C1 segment of cervical spinal cord (tissue), 14 donors: ENCODE measurements at regions not wholly inside any gene's neighbourhood (a gene's known extent, or its start where the extent isn't known, plus 50 kb on each side); places are given as distances from the start of the nearest gene placed in this dataset.
"Not testable (repeated sequence)": the region's sequence is repeated elsewhere in the genome, so short reads cannot be mapped to it uniquely, and the experiment has no call there.

ENCODE experiments used
- DNase-seq, 14 donors: peaks; one replicate each; lab custom pipeline; 2025; lab: John Stamatoyannopoulos, UW

- no peak for DNase-seq
Measured at GRCh38 chr19:13652810-13653590, 111.3 kb upstream of the MRI1 start.

- DNase-seq, result no peak
Measured at GRCh38 chr19:13646758-13647157, 117.6 kb upstream of the MRI1 start.

DNA sequence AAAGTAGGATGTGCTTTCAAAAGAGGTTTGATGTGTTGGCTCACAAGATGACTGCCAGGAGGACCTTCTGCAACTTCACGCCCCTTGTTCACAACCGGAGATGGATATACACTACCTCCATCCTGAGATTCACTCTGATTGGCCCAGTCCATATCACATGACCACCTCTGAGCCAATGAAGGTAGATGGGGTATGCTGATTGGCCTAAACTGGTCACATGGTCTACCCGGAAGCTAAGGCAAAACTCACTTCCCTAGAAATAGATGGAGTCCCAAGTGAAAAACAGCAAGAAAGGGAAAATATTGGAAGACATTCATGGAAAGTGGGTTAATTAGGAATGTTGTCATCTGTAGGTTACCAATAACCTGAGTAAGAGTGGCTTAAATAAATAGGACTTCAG lies 119.7 kb upstream of the MRI1 start:
- no peak for DNase-seq

- no peak for DNase-seq
Measured at GRCh38 chr19:13640611-13641010, 123.7 kb upstream of the MRI1 start.

DNA sequence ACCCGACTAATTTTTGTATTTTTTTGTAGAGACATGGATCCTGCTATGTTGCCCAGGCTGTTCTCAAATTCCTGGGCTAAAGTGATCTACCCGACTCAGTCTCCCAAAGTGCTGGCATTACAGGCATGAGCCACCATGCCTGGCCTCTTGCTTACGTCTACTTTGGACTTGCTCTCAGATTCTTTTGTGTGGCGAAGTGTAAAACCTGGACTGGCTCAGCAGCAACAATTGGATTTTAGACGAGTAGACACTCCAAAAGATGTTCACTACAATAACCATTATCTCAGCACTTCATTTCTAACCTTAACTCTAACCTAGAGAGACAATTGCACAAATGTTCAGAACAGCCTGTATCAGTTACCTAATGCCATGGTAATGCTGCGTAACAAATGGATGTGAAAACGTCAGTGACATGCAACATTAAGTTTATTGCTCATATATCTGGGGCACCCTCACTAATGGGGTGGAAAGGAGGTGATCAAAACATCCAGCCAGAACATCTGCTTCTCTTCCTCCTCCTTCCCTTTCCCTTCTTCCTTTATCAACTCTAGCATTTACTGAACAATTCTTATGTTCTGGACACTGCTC lies 124.9 kb upstream of the MRI1 start:
- no peak for DNase-seq

DNA sequence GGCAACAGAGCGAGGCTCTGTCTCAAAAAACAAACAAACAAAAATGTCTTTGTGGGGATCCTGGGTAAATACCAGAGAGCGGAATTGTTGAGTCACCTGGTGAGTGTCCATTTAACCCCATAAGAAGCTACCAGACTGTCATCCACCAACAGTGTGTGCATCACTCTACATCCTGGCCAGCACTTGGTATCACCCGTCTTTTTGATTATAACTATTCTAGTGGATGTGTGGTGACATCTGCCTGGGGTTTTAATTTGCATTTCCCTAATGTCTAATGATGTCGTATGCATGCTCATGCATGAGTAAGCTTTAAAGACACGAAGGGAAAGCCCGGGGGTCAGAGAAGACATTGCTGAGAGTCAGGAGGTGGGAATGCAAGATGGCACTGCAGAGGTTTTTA lies 126.7 kb upstream of the MRI1 start:
- no peak for DNase-seq

- DNase-seq, result no peak
Measured at GRCh38 chr19:13634658-13635057, 128.4 kb upstream of the CACNA1A start.

DNA sequence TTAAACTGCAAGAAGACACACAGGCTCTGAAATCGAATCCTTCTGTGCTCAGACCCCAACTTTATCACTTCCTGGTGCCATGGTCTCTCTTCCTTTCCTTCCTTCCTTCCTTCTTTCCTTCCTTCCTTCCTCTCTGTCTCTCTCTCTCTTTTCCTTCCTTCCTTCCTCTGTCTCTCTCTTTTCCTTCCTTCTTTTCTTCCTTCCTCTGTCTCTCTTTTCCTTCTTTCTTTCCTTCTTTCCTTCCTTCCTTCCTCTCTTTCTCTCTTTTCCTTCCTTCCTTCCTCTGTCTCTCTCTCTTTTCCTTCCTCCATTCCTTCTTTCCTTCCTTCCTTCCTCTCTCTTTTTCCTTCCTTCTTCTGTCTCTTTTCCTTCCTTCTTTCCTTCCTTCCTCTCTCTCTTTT lies 127.2 kb upstream of the CACNA1A start:
- no peak for DNase-seq

GRCh38 chr19:13633109-13633508 lies 126.8 kb upstream of the CACNA1A start:
- no peak for DNase-seq

DNA sequence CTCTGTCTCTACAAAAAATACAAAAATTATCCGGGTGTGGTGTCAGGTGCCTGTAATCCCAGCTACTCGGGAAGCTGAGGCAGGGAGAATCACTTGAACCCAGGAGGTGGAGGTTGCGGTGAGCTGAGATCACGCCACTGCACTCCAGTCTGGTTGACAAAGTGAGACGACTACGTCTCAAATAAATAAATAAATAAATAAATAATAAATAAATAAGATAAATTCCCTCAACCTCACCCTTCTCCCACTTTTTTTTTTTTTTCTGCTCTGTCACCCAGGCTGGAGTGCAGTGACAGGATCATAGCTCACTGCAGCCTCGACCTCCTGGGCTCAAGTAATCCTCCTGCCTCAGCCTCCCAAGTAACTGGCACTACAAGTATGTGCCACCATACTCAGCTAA lies 125.9 kb upstream of the CACNA1A start:
- DNase-seq, result not testable (repeated sequence)

DNA sequence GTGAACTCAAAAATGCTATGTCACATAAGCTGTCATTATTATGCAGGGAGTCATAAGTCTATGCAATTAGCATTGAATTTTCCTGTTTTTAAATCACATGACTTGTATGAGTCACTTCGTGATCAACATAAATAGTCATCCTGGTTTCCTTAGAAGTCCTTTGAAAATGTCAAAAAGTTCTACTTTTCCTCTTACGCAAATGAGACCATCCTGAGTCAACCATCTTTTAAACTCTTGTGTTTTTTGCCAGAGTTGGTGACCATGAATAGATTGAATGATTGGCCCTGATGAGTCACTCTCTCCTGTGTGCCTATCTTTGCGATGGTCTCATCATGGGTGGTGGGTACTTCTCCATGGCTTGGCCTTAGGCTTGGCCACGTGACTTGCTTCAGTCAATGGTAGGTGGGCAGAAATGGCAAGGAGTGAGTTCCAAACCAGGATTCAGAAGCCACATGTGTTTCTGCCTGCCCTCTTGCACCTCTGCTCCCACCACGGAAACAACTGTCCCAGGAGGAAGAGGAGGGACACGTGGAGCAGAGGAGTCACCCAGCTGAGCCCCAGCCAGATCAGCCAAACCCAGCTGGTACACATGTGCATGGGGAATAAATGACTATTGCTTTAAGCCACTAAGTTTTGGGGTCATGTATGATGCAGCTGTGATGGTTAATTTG lies 123.5 kb upstream of the CACNA1A start:
- no peak for DNase-seq

DNA sequence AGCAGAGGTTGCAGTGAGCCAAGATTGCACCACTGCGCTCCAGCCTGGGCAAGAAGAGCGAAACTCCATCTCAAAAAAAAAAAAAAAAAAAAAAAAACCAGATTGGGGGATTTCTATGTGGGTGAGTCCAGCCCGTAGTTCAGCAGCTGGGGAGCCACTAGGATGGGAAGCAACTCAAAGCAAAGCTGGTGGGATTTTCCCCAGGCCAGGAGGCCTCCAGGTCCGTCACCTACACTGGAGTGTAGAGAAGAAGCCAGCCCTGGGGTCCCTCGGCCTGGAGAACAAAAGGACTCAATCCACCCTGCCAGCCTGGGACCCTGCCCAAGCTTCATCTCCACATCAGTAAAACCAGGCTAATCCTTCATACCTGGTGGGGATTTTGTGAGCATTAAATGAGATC lies 121.3 kb upstream of the CACNA1A start:
- DNase-seq, result no peak

DNA sequence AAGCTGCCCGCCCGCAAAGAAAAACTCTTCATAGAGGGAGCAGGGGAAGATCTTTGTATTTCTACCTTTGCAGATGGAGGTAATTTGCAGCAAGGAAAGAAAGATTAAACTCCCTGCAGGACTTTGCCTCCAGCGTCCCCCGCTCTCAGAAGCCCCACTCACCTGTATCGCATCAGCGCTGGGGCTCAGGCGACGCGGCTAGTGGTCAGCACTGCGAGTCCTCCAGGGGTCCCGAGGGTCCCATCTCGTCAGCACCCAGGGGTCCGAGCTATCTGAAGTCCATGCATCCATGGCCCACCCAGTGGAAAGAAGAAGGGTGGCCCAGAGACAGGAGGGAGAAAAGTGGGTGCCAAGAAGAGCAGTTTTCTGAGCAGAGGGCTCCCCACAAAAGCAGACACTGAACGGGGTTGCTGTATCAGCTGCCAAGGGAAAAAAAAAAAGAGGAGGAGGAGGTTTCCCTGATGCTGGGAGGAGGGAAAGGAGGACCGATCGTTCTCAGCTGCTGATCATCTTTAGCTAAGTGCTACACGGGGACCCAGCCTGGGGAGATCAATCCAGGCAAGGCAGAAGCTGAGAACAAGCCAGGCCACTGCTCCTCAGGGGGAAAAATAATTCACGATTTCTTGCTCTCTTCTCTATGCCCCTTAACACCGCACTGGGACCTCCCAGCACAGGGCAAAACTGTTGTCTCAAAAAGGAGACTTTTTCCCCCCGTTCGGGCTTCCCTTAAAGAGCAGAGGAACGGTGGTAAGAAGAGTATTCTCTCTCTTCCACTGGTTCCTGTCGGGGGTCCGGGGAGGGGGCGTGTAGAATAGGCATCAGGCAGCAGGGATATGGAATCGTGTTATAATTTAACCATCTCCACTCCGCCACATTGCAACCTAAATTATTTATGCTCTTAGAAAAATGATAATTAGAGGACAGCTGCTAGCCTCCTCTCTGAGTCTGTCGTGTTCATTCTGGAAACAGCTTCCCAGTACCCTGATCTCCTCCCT lies 117.7 kb upstream of the CACNA1A start:
- DNase-seq, result no peak

DNA sequence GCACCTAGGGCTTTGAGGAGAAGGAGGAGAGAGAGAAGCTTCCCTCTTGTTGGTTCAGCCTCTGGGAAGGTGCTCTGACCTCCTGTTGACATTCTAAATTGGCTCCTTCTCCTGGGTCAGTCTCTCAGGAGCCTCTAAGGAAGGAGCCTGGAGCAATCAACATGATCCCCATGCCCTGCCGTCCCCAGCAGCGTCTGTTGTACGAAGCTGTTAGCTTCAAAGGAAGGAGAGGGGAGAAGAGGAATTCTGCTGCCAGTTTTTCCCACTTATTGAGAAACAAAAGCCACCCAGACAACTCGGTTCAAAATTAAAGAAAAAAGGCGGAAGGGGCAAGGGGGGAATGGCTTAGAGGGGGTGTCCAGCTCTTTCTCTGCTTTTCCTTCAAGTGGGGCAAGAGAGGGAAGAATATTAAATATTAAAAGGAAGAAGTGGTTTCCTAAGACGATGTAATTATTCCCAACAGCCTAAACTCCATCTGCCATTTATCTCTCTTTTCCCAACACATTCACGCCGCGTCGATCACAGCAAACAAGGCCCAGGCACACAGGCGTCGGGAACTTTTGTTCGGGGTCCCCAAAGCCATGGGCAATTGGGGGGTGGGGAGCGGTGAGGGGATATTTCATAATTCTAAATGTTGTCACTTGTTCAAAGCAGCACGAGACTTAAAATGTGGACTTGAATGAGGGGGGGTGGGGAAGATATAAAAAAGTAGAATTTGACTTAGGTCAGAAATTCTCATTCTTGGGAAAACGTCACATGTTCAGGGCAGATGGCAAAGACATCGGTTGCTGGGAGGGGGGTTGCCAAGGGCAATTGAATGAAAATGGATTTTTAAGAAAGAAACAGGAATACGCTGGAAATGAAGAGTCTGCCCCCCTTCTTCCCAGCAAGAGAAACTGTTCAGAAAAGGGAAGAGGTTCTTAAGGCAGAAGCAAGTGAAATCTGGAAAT lies 116.8 kb upstream of the CACNA1A start:
- DNase-seq, result no peak

- DNase-seq, result no peak
Measured at GRCh38 chr19:13621413-13621812, 115.1 kb upstream of the CACNA1A start.

DNA sequence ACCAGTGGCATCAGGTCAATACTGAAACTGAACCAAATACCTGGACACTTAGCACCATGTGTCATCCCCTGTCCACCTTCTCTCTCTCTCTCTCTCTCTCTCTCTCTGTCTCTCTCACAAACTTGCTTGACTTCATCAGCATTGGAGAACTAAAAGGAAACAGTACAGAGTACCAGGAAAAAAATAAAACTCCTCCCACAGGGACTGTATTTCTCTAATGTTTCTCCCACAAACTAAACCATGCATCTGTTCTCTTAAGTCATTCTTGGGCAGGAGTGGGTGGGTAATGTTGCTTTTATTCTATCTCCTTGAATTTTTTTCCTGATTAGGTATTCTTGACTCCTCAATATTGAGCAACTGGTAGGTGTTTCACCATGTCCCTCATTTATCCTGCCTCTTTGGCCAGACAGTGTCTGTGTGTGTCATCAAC lies 112.9 kb upstream of the CACNA1A start:
- no peak for DNase-seq

DNA sequence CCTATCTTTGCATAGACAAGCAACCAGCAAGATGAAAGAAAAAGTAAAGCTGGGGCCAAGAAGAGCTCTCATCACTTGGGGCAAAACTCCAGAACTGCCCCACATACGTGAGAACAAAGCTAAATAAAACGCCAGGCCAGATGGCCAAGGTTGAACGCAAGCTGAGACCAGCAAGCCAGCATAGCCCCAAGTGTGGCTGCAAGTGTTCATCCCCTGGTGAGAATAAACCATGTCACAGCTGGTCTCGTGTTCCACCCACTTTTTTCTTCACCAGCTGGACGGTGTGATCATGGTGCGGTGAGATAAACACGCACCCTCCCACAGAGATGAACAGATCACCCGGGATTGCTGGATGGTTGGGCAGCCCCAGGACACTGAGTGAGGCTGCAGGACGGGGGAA lies 109.6 kb upstream of the CACNA1A start:
- DNase-seq, result no peak

DNA sequence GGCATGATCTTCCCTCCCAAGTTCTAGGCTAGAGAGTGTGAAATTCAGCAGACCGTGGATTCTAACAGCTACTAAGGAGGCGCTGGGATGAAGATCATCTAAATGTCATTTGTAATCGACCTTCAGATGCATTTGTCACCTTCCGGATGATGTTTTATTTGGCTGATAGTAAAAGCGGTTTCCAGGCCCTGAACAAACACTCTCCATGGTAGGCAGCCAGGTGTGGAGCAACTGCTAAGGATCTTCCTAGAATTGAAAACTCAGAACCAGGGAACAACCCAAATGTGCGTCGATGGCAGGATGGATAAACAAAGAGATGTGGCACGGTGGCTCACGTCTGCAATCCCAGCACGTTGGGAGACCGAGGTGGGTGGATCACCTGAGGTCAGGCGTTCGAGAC lies 107.2 kb upstream of the CACNA1A start:
- DNase-seq, result no peak

DNA sequence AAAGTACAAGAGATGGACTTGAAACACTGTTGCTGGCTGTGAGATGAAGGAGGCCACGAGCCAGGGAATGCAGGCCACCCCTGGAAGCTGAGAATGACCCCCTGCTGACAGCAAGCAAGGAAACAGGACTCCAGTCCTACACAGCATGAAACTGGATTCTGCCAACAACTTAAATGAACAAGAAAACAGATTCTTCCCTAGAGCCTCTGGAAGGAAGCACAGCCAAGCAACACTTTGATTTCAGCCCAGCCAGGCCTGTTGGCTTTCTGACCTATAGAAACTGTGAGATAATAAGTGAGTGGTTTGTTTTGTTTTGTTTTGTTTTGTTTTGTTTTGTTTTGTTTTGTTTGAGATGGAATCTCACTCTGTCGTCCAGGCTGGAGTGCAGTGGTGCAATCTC lies 105.3 kb upstream of the CACNA1A start:
- DNase-seq, result no peak

DNA sequence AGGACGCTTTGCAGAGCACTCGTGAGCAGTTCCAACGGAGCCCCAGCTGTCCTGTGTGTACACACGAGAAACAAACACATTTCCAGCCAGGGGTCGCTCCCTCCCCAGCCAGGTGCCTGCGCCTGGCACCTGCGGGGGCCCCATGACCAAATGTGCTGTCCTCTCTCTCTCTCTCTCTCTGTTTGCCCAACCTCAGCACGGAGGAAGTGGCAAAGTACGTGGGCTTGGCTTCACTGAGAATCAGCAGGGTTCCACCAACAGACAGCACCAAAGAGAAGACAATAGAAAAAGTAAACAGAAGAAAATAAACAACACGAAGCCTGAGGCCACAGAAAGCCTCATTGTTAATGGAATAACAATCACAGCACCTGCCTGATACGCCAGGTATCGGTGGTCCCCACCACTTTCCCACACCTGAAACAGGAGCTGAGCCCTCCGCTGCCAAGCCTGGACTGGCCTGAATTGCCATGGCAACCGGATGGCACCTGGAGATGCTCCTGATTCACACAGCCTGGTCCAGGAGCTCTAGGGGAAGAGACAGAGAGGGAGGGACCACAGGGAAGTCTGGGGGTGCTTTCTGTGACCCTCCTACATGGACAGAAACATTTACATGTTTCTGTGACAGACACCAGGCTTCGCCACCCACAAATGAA lies 103.9 kb upstream of the CACNA1A start:
- peak in 1 of 14 donors; percentile 40 for DNase-seq
